KMS-11 (cell line): ENCODE measurements at regions not wholly inside any gene's neighbourhood (a gene's known extent, or its start where the extent isn't known, plus 50 kb on each side); places are given as distances from the start of the nearest gene placed in this dataset.

Experiments used
- H2AFZ ChIP-seq: fragments of 200-600 bp; sonication (generic); 2 replicates; pipeline ENCODE4 v1.6.1; 2016; ENCODE audit warnings: antibody characterized with exemption, mixed run types, low read depth
- H3K27ac ChIP-seq: fragments of 200-600 bp; sonication (generic); 2 replicates; pipeline ENCODE4 v1.6.1; 2016; ENCODE audit warnings: mild to moderate bottlenecking, mixed run types
- H3K27me3 ChIP-seq: fragments of 200-600 bp; sonication (generic); 2 replicates; pipeline ENCODE4 v1.6.1; 2017; ENCODE audit warnings: mild to moderate bottlenecking, low read depth, mixed run types, moderate library complexity; ENCODE audit not compliant: insufficient read depth
- H3K36me3 ChIP-seq: fragments of 200-600 bp; sonication (generic); 2 replicates; pipeline ENCODE4 v1.6.1; 2017; ENCODE audit warnings: mild to moderate bottlenecking, mixed run types; ENCODE audit not compliant: insufficient read depth
- H3K4me1 ChIP-seq: fragments of 200-600 bp; sonication (generic); 2 replicates; pipeline ENCODE4 v1.6.1; 2016; ENCODE audit warnings: mild to moderate bottlenecking, low read depth, mixed run types; ENCODE audit not compliant: poor library complexity, severe bottlenecking
- H3K4me2 ChIP-seq: fragments of 200-600 bp; sonication (generic); 2 replicates; pipeline ENCODE4 v1.7.0; 2016; ENCODE audit warnings: mild to moderate bottlenecking, mixed run types
- H3K4me3 ChIP-seq: fragments of 200-600 bp; sonication (generic); IDR thresholded peaks from 2 replicates; pipeline ENCODE4 v1.6.1; 2017; ENCODE audit warnings: low read depth, low read length, mixed read lengths; ENCODE audit not compliant: insufficient read depth
- H3K79me2 ChIP-seq: fragments of 200-600 bp; sonication (generic); 2 replicates; pipeline ENCODE4 v1.6.1; 2016; ENCODE audit warnings: low read depth, mixed run types; ENCODE audit not compliant: insufficient read depth
- H3K9ac ChIP-seq: fragments of 200-600 bp; sonication (generic); 2 replicates; pipeline ENCODE4 v1.6.1; 2016; ENCODE audit warnings: mild to moderate bottlenecking, mixed run types
- H4K20me1 ChIP-seq: fragments of 200-600 bp; sonication (generic); 2 replicates; pipeline ENCODE4 v1.6.1; 2016; ENCODE audit warnings: mild to moderate bottlenecking, mixed run types; ENCODE audit not compliant: insufficient read depth
- TF ChIP-seq, protein P1 (sequence below): fragments of 200-600 bp; sonication (generic); conservative IDR thresholded peaks from 2 replicates; pipeline ENCODE4 v1.6.1; 2017; ENCODE audit warnings: low read depth, mild to moderate bottlenecking, antibody characterized with exemption, low read length, moderate library complexity, mixed read lengths

DNA sequence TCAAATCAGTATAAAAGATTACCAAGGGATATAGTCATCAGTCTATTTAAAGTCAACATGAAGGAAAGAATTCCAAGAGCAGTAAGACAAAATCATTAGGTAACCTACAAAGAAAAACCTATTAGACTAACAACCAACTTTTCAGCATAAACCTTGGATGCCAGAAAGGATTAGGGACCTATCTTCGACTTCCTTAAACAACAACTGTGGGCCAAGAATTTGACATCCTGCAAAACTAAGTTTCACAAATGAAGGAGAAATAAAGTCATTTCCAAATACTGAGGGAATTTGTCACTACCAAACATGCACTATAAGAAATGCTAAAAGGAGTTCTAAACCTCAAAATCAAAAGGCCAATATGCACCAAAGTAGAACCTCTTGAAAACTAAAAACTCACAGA is 147.9 kb upstream of the TFPI start:
- Histone ChIP-seq H3K4me2 (no peak overlapping the region), H3K4me1 (no peaks in the 10 kb centered on the region), H3K36me3 (no peaks in the 10 kb centered on the region), H3K79me2 (no peaks in the 10 kb centered on the region), H3K27me3 (no peaks in the 10 kb centered on the region), H3K9ac (no peak overlapping the region), H3K27ac (no peak overlapping the region), H2AFZ (no peak overlapping the region), H4K20me1 (no peaks in the 10 kb centered on the region), H3K4me3 (no peak overlapping the region)
- TF ChIP-seq, protein P1, sequence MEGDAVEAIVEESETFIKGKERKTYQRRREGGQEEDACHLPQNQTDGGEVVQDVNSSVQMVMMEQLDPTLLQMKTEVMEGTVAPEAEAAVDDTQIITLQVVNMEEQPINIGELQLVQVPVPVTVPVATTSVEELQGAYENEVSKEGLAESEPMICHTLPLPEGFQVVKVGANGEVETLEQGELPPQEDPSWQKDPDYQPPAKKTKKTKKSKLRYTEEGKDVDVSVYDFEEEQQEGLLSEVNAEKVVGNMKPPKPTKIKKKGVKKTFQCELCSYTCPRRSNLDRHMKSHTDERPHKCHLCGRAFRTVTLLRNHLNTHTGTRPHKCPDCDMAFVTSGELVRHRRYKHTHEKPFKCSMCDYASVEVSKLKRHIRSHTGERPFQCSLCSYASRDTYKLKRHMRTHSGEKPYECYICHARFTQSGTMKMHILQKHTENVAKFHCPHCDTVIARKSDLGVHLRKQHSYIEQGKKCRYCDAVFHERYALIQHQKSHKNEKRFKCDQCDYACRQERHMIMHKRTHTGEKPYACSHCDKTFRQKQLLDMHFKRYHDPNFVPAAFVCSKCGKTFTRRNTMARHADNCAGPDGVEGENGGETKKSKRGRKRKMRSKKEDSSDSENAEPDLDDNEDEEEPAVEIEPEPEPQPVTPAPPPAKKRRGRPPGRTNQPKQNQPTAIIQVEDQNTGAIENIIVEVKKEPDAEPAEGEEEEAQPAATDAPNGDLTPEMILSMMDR = no peak

DNA sequence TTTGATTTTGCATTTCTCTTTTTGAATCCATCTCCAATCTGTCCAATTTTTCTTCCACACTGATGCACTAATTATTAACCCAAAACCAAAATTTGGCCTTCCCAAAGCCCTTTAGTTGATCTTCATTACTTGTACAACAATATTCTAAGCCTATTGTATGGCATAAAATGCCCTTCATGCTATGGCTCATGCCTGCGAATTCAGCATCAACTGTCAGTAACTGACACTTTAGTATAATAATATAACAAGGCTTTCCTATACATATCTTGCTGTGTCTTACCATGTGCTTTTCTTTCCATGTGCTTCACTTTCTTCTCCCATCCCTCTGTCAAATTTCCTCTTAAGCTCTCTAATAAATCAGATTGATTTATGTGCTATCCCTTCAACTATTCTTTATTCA is 154.0 kb upstream of the TFPI start:
- H3K4me1 ChIP-seq = peaks cover 10% of the 10 kb centered on the region
- H3K27ac ChIP-seq = no peak overlapping the region
- H4K20me1 ChIP-seq = no peaks in the 10 kb centered on the region
- no peaks in the 10 kb centered on the region for H3K27me3 ChIP-seq
- TF ChIP-seq, protein P1 = no peak
- H3K4me2 ChIP-seq = no peak overlapping the region
- no peak overlapping the region for H3K9ac ChIP-seq
- no peaks in the 10 kb centered on the region for H3K79me2 ChIP-seq
- H2AFZ ChIP-seq = no peak overlapping the region
- no peak overlapping the region for H3K4me3 ChIP-seq
- H3K36me3 ChIP-seq = no peaks in the 10 kb centered on the region

DNA sequence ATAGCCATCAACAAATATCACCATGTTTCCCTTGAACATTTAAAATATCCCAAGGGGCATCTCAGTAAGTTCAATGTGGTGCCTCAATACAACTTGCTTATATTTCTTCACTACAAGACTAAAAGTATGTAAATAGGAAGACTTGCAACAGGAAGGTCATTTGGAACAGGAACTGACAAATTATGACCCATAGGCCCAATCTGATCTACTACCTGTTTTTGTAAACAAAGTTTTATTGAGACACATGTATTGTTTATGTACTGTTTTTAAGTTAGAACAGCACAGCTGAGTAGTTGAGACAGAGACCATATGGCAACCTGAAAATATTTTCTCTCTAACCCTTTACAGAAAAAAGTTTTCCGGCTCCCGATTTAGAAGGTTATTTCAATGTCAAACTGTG is 154.8 kb upstream of the TFPI start:
- Histone ChIP-seq H2AFZ (no peak overlapping the region), H3K9ac (no peak overlapping the region), H4K20me1 (no peaks in the 10 kb centered on the region), H3K36me3 (no peaks in the 10 kb centered on the region), H3K4me3 (no peak overlapping the region), H3K27ac (no peak overlapping the region), H3K79me2 (no peaks in the 10 kb centered on the region), H3K4me2 (no peak overlapping the region), H3K4me1 (peaks cover 10% of the 10 kb centered on the region), H3K27me3 (no peaks in the 10 kb centered on the region)
- TF ChIP-seq, protein P1 = no peak

GRCh38 chr2:187710791-187711521 is 156.7 kb upstream of the TFPI start:
- TF ChIP-seq, protein P1 = no peak
- Histone ChIP-seq H3K4me2 (no peak overlapping the region), H3K27ac (no peak overlapping the region), H3K79me2 (no peaks in the 10 kb centered on the region), H3K9ac (no peak overlapping the region), H3K4me1 (peaks cover 10% of the 10 kb centered on the region), H2AFZ (no peak overlapping the region), H3K27me3 (no peaks in the 10 kb centered on the region), H3K4me3 (no peak overlapping the region), H4K20me1 (no peaks in the 10 kb centered on the region), H3K36me3 (no peaks in the 10 kb centered on the region)
